ENCODE measurements at regions not wholly inside any gene's neighbourhood (a gene's known extent, or its start where the extent isn't known, plus 50 kb on each side); places are given as distances from the start of the nearest gene placed in this dataset.
"Not testable (repeated sequence)": the region's sequence is repeated elsewhere in the genome, so short reads cannot be mapped to it uniquely, and the experiment has no call there.

- DNase-seq = no peak
- H3K79me2 ChIP-seq (ENCODE audit: low read depth) = no peaks in the 10 kb centered on the region
- ChIA-PET POLR2A (ENCODE audit: unreplicated experiment) (no interaction called here), CTCF (no interaction called here)
- H3F3A ChIP-seq (ENCODE audit: insufficient read depth, low read depth) = no peaks in the 10 kb centered on the region
- no TSS peak for BruUV-seq (replicated peaks)
- no peaks in the 10 kb centered on the region for H3K9me3 ChIP-seq (ENCODE audit: insufficient read depth, low read depth)
- TF ChIP-seq CTCF (conservative IDR thresholded peaks at IDR 0.05) (no peak), EZH2 (IDR thresholded peaks at IDR 0.05; ENCODE audit: low read depth) (no peak)
- no peak overlapping the region for H3K27ac ChIP-seq
- peaks cover 45% of the 10 kb centered on the region for H3K27me3 ChIP-seq (ENCODE audit: insufficient read depth, low read depth)
- H3K4me2 ChIP-seq = no peak overlapping the region
- no peaks in the 10 kb centered on the region for H3K4me1 ChIP-seq (replicated peaks; ENCODE audit: insufficient read depth)
- no peak overlapping the region for H3K4me3 ChIP-seq
- H4K20me1 ChIP-seq (ENCODE audit: insufficient read depth) = no peaks in the 10 kb centered on the region
- H3K9me2 ChIP-seq (ENCODE audit: insufficient read depth) = no peaks in the 10 kb centered on the region
- intact Hi-C loops (cut with micrococcal nuclease; ENCODE audit: unreplicated experiment) = no loop called here
- no peak overlapping the region for H2AFZ ChIP-seq
- no peaks in the 10 kb centered on the region for H3K36me3 ChIP-seq (ENCODE audit: low read depth)
Observed at GRCh38 chr2:4930704-4931103, 761.5 kb upstream of the SOX11 start.

GRCh38 chr2:4931721-4932365, 760.3 kb upstream of the SOX11 start:
- Histone ChIP-seq H3K9me3 (ENCODE audit: insufficient read depth, low read depth) (no peaks in the 10 kb centered on the region), H3K9me2 (ENCODE audit: insufficient read depth) (no peaks in the 10 kb centered on the region), H4K20me1 (ENCODE audit: insufficient read depth) (no peaks in the 10 kb centered on the region), H3K27ac (no peak overlapping the region), H3K4me3 (no peak overlapping the region), H3K4me2 (no peak overlapping the region), H3K79me2 (ENCODE audit: low read depth) (no peaks in the 10 kb centered on the region), H3K27me3 (ENCODE audit: insufficient read depth, low read depth) (peaks cover 47% of the 10 kb centered on the region), H3F3A (ENCODE audit: insufficient read depth, low read depth) (no peaks in the 10 kb centered on the region), H3K4me1 (replicated peaks; ENCODE audit: insufficient read depth) (no peaks in the 10 kb centered on the region), H2AFZ (no peak overlapping the region), H3K36me3 (ENCODE audit: low read depth) (no peaks in the 10 kb centered on the region)
- POLR2A ChIA-PET (ENCODE audit: unreplicated experiment) = interaction anchor here (0.9 kb wide), 1 partner anchor 63 kb away, joined by 6 read pairs; no protein-coding TSS in a partner anchor
- DNase-seq = no peak
- BruUV-seq (replicated peaks) = no TSS peak
- TF ChIP-seq CTCF (conservative IDR thresholded peaks at IDR 0.05) (no peak), EZH2 (IDR thresholded peaks at IDR 0.05; ENCODE audit: low read depth) (no peak)
- intact Hi-C loops (cut with micrococcal nuclease; ENCODE audit: unreplicated experiment) = no loop called here
- CTCF ChIA-PET = no interaction called here

GRCh38 chr2:4935291-4935690, 756.9 kb upstream of the SOX11 start:
- H3K4me1 ChIP-seq (replicated peaks; ENCODE audit: insufficient read depth); H3K79me2 ChIP-seq (ENCODE audit: low read depth); H3F3A ChIP-seq (ENCODE audit: insufficient read depth, low read depth); DNase-seq; H3K4me2 ChIP-seq; POLR2A ChIA-PET (ENCODE audit: unreplicated experiment); H3K9me3 ChIP-seq (ENCODE audit: insufficient read depth, low read depth); intact Hi-C loops (cut with micrococcal nuclease; ENCODE audit: unreplicated experiment); H3K27ac ChIP-seq; H2AFZ ChIP-seq; H3K36me3 ChIP-seq (ENCODE audit: low read depth); BruUV-seq (replicated peaks); H3K9me2 ChIP-seq (ENCODE audit: insufficient read depth); CTCF ChIA-PET; H3K4me3 ChIP-seq; H4K20me1 ChIP-seq (ENCODE audit: insufficient read depth): not testable (repeated sequence)
- peaks cover 25% of the 10 kb centered on the region; the same call in 1 of the 2 replicates for H3K27me3 ChIP-seq (ENCODE audit: insufficient read depth, low read depth)

GRCh38 chr2:4937550-4937949, 754.6 kb upstream of the SOX11 start:
- no peak for DNase-seq
- no peaks in the 10 kb centered on the region for H3K36me3 ChIP-seq (ENCODE audit: low read depth)
- no peaks in the 10 kb centered on the region for H3K4me1 ChIP-seq (replicated peaks; ENCODE audit: insufficient read depth)
- H3K79me2 ChIP-seq (ENCODE audit: low read depth) = no peaks in the 10 kb centered on the region
- H4K20me1 ChIP-seq (ENCODE audit: insufficient read depth) = no peaks in the 10 kb centered on the region
- ChIA-PET CTCF (no interaction called here), POLR2A (ENCODE audit: unreplicated experiment) (no interaction called here)
- no peaks in the 10 kb centered on the region for H3K9me3 ChIP-seq (ENCODE audit: insufficient read depth, low read depth)
- H3K27me3 ChIP-seq (ENCODE audit: insufficient read depth, low read depth) = peaks cover 17% of the 10 kb centered on the region; the same call in 1 of the 2 replicates
- intact Hi-C loops (cut with micrococcal nuclease; ENCODE audit: unreplicated experiment) = no loop called here
- H3F3A ChIP-seq (ENCODE audit: insufficient read depth, low read depth) = no peaks in the 10 kb centered on the region
- BruUV-seq (replicated peaks) = no TSS peak
- H3K27ac ChIP-seq = no peak overlapping the region
- no peak overlapping the region for H3K4me2 ChIP-seq
- no peaks in the 10 kb centered on the region for H3K9me2 ChIP-seq (ENCODE audit: insufficient read depth)
- TF ChIP-seq CTCF (conservative IDR thresholded peaks at IDR 0.05) (no peak), EZH2 (IDR thresholded peaks at IDR 0.05; ENCODE audit: low read depth) (no peak)
- H3K4me3 ChIP-seq = no peak overlapping the region
- H2AFZ ChIP-seq = no peak overlapping the region
